ENCODE measurements at regions not wholly inside any gene's neighbourhood (a gene's known extent, or its start where the extent isn't known, plus 50 kb on each side); places are given as distances from the start of the nearest gene placed in this dataset.
A peak's percentile ranks its signal among the peaks of the same experiment; 100 is the strongest.

DNA sequence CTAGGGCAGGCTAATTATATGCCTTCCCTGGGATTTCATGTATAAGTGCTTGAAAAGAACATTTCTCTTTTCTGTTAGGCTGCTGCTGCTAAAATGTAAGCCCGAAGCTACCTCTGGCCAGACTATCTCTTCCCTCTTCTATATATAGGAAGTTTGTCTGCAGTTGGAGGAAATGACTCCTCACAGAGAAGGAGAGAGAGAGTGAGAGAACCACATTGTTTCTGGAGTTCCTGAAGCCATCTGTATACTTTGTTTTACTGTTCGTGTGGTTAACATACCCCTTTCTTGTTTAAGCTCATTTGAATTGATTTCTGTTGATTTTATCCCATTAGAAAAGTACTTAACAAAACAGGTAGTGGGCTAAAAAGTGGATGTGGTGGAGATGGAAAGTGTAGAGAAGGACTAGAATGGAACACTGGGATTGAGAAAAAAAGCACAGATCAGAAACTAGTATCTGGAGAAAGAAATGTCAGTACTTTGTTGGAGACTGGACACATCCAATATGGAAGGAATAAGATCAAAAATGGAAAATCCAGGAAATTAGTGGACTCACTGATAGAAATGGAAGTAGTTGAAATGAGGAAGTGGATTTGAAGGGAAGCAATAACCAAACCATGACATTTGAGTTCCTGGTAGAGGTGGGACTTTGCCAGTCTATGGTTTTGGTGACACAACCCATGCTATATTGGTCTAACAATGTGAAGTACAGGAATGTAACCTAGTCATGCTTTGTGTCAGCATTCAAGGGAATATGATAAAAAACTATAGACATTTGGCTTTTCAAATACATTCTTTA lies 112.6 kb downstream of the TMA16 start:
- DNase-seq (no peak), ATAC-seq (peak; percentile 76)
- TF ChIP-seq, protein P1, sequence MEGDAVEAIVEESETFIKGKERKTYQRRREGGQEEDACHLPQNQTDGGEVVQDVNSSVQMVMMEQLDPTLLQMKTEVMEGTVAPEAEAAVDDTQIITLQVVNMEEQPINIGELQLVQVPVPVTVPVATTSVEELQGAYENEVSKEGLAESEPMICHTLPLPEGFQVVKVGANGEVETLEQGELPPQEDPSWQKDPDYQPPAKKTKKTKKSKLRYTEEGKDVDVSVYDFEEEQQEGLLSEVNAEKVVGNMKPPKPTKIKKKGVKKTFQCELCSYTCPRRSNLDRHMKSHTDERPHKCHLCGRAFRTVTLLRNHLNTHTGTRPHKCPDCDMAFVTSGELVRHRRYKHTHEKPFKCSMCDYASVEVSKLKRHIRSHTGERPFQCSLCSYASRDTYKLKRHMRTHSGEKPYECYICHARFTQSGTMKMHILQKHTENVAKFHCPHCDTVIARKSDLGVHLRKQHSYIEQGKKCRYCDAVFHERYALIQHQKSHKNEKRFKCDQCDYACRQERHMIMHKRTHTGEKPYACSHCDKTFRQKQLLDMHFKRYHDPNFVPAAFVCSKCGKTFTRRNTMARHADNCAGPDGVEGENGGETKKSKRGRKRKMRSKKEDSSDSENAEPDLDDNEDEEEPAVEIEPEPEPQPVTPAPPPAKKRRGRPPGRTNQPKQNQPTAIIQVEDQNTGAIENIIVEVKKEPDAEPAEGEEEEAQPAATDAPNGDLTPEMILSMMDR (IDR thresholded peaks at IDR 0.05), result no peak
- H3K27me3 ChIP-seq, result no peaks in the 10 kb centered on the region
- peak overlapping the region; percentile 25 for H3K27ac ChIP-seq
- intact Hi-C loops (cut with DNase I), result no loop called here
- no peak overlapping the region for H3K4me3 ChIP-seq
- no peaks in the 10 kb centered on the region for H3K4me1 ChIP-seq
- no peaks in the 10 kb centered on the region for H3K36me3 ChIP-seq
- no peaks in the 10 kb centered on the region for H3K9me3 ChIP-seq

DNA sequence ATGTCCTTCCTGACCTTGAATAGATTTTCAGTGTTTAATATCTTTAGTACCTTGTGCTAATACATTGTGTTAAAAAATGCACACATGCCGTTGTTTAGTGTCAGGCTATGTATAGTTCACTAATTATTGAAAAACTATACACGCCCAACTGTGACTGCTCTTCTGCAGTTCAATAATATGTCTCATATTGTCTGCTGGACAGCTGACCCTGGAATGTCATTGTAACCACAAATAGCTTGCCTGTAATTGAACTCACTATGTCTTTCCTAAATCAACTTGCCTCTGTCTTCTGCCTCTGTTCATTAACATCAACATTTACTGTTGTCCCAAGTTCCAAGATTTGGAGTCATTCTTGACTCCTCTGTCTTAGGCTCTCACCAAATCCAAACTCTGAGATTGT lies 114.5 kb downstream of the TMA16 start:
- no peak overlapping the region for H3K27ac ChIP-seq
- ATAC-seq, result no peak
- DNase-seq, result no peak

DNA sequence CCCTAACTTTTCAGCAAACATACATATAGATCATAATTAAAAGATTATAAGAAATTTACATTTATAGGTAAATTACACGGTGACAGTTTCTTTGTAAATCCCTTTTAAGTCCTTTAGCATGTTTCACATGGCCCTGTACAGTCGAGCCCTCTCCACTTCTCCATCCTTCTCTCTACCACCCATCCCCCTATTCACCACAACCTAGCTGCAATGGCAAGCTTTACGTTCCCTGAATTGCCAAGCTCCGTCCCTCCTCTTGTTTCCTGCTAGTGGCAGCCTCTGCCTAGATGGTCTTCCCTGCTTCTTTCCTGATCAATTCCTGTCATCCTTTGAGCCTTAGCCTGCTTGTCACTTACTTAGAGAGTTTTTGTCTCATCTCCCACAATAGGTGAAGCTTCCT lies 116.2 kb downstream of the TMA16 start:
- TF ChIP-seq, protein P1 (IDR thresholded peaks at IDR 0.05), result no peak
- Histone ChIP-seq H3K27ac (peak overlapping the region; percentile 69), H3K36me3 (no peaks in the 10 kb centered on the region), H3K4me3 (peak overlapping the region; percentile 45), H3K27me3 (no peaks in the 10 kb centered on the region), H3K9me3 (no peaks in the 10 kb centered on the region), H3K4me1 (no peaks in the 10 kb centered on the region)
- ATAC-seq, result peak; percentile 54
- DNase-seq, result no peak
- intact Hi-C loops (cut with DNase I), result no loop called here

More for the DNA sequence above, 114.5 kb downstream of the TMA16 start:
- no peak overlapping the region for H3K4me3 ChIP-seq
- H3K9me3 ChIP-seq, result no peaks in the 10 kb centered on the region
- H3K36me3 ChIP-seq, result no peaks in the 10 kb centered on the region
- no peaks in the 10 kb centered on the region for H3K4me1 ChIP-seq
- intact Hi-C loops (cut with DNase I), result no loop called here
- TF ChIP-seq, protein P1 (IDR thresholded peaks at IDR 0.05), result no peak
- H3K27me3 ChIP-seq, result no peaks in the 10 kb centered on the region

DNA sequence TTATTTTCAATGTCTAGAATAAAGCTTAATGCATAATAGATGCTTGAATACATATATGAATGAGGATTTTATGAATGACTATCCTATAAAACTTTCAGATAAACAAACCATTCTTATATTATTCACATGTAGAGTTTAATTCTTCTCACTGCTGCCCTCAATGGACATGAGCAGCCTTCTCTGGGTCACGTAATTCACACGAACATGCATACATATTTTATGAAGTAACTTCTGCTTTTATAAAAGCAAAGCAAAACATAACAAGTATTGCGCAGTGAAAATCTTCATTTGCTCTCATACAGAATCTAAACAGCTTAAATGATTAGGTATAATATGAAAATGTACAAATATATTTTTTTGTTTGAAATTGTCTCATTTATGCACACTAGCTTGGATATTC lies 116.7 kb downstream of the TMA16 start:
- ATAC-seq, result peak; percentile 47

DNA sequence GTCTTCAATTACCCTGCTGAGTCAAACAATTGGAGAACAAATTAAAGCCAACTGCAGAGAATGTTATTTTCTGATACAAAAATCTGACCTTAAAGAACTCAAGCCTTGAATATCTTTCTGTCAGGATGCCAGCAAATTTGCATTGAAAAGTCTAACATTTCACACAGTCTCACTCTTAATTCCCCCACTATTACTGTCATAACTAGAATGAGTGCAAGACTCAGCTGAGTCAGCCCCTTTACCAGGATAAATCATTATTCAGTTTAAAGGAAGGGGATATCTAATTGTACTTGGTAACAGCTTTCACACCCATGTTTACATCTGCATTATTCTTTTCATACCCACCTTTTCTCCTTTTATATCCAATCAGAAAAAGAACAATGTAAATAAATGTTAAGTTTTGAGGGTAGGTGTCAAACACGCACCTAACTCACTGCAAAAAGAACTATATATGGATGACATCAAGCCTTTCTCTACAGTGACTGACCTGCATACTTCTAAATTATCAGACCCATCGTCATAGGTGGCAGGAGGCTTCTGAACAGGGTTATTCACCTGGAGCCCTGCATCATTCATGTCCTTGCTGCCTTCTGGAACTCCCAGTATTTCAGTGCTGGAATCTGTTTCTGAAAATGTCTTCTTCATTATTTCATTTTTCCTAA lies 117.4 kb downstream of the TMA16 start:
- no peaks in the 10 kb centered on the region for H3K9me3 ChIP-seq
- H3K4me3 ChIP-seq, result peak overlapping the region; percentile 45
- H3K36me3 ChIP-seq, result no peaks in the 10 kb centered on the region
- TF ChIP-seq, protein P1 (IDR thresholded peaks at IDR 0.05), result no peak
- ATAC-seq (no peak), DNase-seq (no peak)
- H3K4me1 ChIP-seq, result no peaks in the 10 kb centered on the region
- intact Hi-C loops (cut with DNase I), result no loop called here
- H3K27me3 ChIP-seq, result no peaks in the 10 kb centered on the region
- H3K27ac ChIP-seq, result peak overlapping the region; percentile 69

More for the DNA sequence above, 116.7 kb downstream of the TMA16 start:
- Histone ChIP-seq H3K9me3 (no peaks in the 10 kb centered on the region), H3K4me1 (no peaks in the 10 kb centered on the region), H3K4me3 (peak overlapping the region; percentile 45), H3K27ac (peak overlapping the region; percentile 69), H3K36me3 (no peaks in the 10 kb centered on the region), H3K27me3 (no peaks in the 10 kb centered on the region)
- intact Hi-C loops (cut with DNase I), result no loop called here
- TF ChIP-seq, protein P1 (IDR thresholded peaks at IDR 0.05), result no peak
- DNase-seq, result no peak

Data from upper lobe of right lung (tissue), 1 donor.